ENCODE measurements at regions not wholly inside any gene's neighbourhood (a gene's known extent, or its start where the extent isn't known, plus 50 kb on each side); places are given as distances from the start of the nearest gene placed in this dataset.

- no peak overlapping the region for H3K27ac ChIP-seq
- TF ChIP-seq CTCF (conservative IDR thresholded peaks at IDR 0.05): no peak
Measured at GRCh38 chr7:86025807-86026206, 617.9 kb upstream of the GRM3 start.

- H3K27ac ChIP-seq: no peak overlapping the region
- no peak for TF ChIP-seq CTCF (conservative IDR thresholded peaks at IDR 0.05)
Measured at GRCh38 chr7:86013662-86014061, 630.0 kb upstream of the GRM3 start.

- no peak for TF ChIP-seq CTCF (conservative IDR thresholded peaks at IDR 0.05)
- H3K27ac ChIP-seq: no peak overlapping the region
Measured at GRCh38 chr7:86012971-86013370, 630.7 kb upstream of the GRM3 start.

GRCh38 chr7:86008898-86009297, 634.8 kb upstream of the GRM3 start:
- no peak overlapping the region for H3K27ac ChIP-seq
- no peak for TF ChIP-seq CTCF (conservative IDR thresholded peaks at IDR 0.05)

GRCh38 chr7:86006909-86007308, 636.8 kb upstream of the GRM3 start:
- no peak for TF ChIP-seq CTCF (conservative IDR thresholded peaks at IDR 0.05)
- no peak overlapping the region for H3K27ac ChIP-seq

GRCh38 chr7:86002858-86003257, 640.9 kb upstream of the GRM3 start:
- no peak overlapping the region for H3K27ac ChIP-seq
- no peak for TF ChIP-seq CTCF (conservative IDR thresholded peaks at IDR 0.05)

- no peak overlapping the region for H3K27ac ChIP-seq
- no peak for TF ChIP-seq CTCF (conservative IDR thresholded peaks at IDR 0.05)
Measured at GRCh38 chr7:85997515-85997914, 646.2 kb upstream of the GRM3 start.

GRCh38 chr7:85995101-85995500, 648.6 kb upstream of the GRM3 start:
- no peak for TF ChIP-seq CTCF (conservative IDR thresholded peaks at IDR 0.05)

More at GRCh38 chr7:85995101-85995500, 648.6 kb upstream of the GRM3 start:
- no peak overlapping the region for H3K27ac ChIP-seq
